Esophagus (tissue), 2 donors: ENCODE measurements at regions not wholly inside any gene's neighbourhood (a gene's known extent, or its start where the extent isn't known, plus 50 kb on each side); places are given as distances from the start of the nearest gene placed in this dataset.

Source experiments
- H3K27ac ChIP-seq, 2 donors: one replicate each; pipeline ENCODE4 v1.5.1; 2013; ENCODE audit warnings: low read depth in 2 of 2, mild to moderate bottlenecking in 2 of 2, inconsistent platforms in 1 of 2, low read length in 1 of 2, moderate library complexity in 1 of 2
- H3K27me3 ChIP-seq, 2 donors: one replicate each; pipeline ENCODE4 v1.6.1; 2013; ENCODE audit warnings: low read length in 2 of 2, control low read depth in 1 of 2, mild to moderate bottlenecking in 1 of 2; ENCODE audit not compliant: insufficient read depth in 2 of 2, control insufficient read depth in 1 of 2
- H3K36me3 ChIP-seq, 2 donors: one replicate each; pipeline ENCODE4 v1.6.1; 2013; ENCODE audit warnings: low read length in 1 of 2; ENCODE audit not compliant: control insufficient read depth in 2 of 2, insufficient read depth in 2 of 2
- H3K4me1 ChIP-seq, 2 donors: one replicate each; pipeline ENCODE4 v1.6.1; 2013; ENCODE audit warnings: low read length in 1 of 2; ENCODE audit not compliant: control insufficient read depth in 2 of 2, insufficient read depth in 2 of 2
- H3K4me3 ChIP-seq, 2 donors: one replicate each; pipeline ENCODE4 v1.5.1; 2013; ENCODE audit warnings: low read length in 2 of 2, mild to moderate bottlenecking in 2 of 2, low read depth in 1 of 2, moderate library complexity in 1 of 2
- H3K9me3 ChIP-seq, 2 donors: one replicate each; pipeline ENCODE4 v1.6.1; 2013; ENCODE audit warnings: mild to moderate bottlenecking in 2 of 2, low read depth in 1 of 2, low read length in 1 of 2, moderate library complexity in 1 of 2; ENCODE audit not compliant: control insufficient read depth in 2 of 2, insufficient read depth in 1 of 2
- WGBS, 2 donors: extraction: QIAGEN DNeasy Blood & Tissue Kit; methylation state at CpG; one replicate each; pipeline ENCODE4 v1.1.7; 2013; 5-methylcytosine and 5-hydroxymethylcytosine counted together
- donor health status: healthy with polysubstance abuse.
- donor health status: Bipolar disorder and iron deficiency.

DNA sequence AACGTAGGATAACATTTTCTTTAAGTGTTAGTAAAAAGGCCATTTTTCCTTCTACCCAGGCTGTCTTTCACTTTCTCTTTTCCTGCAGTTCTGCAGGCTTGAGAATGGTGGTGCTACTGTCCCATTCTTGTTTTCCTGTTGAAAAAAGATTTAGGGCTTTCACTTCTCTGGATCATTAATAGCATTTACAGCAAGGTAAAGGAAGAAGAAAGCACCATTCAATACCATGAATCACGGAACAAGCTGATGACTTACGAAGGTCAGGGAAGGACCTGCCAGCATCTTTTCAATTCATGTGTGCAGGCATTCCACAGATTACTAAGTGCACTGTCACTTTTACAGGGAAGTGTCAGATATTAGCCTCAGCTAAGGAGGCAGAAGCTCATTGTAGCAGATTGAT lies 292.8 kb downstream of the YTHDC2 start:
- H3K27ac ChIP-seq, result no peak overlapping the region
- WGBS, 2 donors, result 12 to 19% methylated on average over 3 of the region's 3 CpGs
- H3K9me3 ChIP-seq, result no peaks in the 10 kb centered on the region
- H3K4me1 ChIP-seq, result no peaks in the 10 kb centered on the region
- no peaks in the 10 kb centered on the region for H3K36me3 ChIP-seq
- no peaks in the 10 kb centered on the region for H3K27me3 ChIP-seq
- H3K4me3 ChIP-seq, result no peak overlapping the region

DNA sequence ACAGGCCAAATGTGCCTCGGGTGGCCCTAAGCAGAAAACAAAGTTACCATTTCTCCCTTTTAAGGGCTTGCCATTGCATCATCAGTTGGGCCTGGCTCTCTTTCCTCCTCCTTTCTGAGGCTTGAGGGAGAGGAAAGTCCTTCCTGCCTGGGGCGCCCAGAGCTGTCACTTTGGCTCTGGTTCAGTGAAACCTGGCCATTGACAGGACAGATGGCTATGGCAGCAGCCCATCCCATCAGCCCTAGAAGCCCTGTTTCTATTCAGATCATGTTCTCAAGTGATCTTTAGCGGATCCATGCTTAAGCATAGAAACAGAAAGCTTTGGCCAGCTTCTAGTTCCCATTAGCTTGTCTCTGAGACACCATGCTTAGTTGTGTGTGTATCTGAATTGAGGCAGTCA lies 293.4 kb downstream of the YTHDC2 start:
- Histone ChIP-seq H3K27me3 (no peaks in the 10 kb centered on the region), H3K4me3 (no peak overlapping the region), H3K9me3 (no peaks in the 10 kb centered on the region), H3K4me1 (no peaks in the 10 kb centered on the region), H3K36me3 (no peaks in the 10 kb centered on the region), H3K27ac (peak overlapping the region in 1 of 2 donors; percentile 8)
- WGBS, 2 donors, result 49 to 56% methylated on average over 3 of the region's 3 CpGs

DNA sequence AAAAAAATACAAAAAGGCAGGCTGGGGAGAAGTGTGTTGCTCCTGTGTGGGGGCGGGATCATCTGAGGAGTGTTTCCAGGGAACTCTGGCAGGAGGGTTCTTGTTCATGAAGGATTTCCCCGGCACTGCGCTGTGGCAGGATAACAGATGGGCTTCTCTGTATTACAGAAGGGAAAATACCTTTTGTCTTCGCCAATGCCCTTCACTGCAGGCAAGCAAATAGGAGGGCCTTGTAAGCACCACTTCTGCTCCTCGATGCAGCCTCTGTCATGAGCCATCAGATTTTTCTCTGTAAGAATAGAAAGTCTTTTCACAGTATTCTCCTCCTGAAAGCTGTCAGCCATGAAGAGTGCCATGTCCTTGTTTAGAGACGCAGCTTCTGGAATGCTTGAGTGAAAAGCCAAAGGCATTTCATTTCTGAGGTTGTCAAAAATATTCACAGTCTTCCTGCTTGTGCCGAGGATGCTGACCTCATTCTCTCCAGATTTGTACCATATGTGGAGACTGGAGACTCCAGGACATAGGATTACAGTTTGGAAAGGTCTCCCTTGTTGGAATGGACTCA lies 294.0 kb downstream of the YTHDC2 start:
- H3K4me1 ChIP-seq, result no peaks in the 10 kb centered on the region
- H3K36me3 ChIP-seq, result no peaks in the 10 kb centered on the region
- H3K9me3 ChIP-seq, result no peaks in the 10 kb centered on the region
- peak overlapping the region in 1 of 2 donors; percentile 29 for H3K27ac ChIP-seq
- no peaks in the 10 kb centered on the region for H3K27me3 ChIP-seq
- WGBS, 2 donors, result 29 to 38% methylated on average over 7 of the region's 7 CpGs
- no peak overlapping the region for H3K4me3 ChIP-seq

DNA sequence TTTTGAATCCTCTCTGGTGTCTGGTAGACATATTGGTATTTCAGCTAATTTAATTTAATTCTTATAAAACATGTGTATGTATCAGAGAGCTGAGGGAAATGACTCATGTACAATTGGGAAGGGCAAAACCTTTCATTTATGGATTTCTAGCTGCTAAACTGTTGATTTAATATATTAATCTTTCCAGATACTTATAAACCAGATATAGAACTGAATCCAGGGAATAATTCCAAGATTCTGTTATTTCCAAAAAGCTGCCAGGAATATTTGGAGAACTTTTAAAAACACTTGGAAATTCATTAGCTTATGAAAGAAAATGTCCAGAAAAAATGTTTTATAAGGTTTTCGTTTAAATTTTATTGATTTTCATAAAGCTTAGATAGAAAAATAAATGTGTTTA lies 295.5 kb downstream of the YTHDC2 start:
- Histone ChIP-seq H3K9me3 (no peaks in the 10 kb centered on the region), H3K4me1 (no peaks in the 10 kb centered on the region), H3K36me3 (no peaks in the 10 kb centered on the region), H3K4me3 (no peak overlapping the region), H3K27ac (no peak overlapping the region), H3K27me3 (no peaks in the 10 kb centered on the region)
- WGBS, 2 donors, result 70 to 74% methylated on average over 1 of the region's 1 CpG

DNA sequence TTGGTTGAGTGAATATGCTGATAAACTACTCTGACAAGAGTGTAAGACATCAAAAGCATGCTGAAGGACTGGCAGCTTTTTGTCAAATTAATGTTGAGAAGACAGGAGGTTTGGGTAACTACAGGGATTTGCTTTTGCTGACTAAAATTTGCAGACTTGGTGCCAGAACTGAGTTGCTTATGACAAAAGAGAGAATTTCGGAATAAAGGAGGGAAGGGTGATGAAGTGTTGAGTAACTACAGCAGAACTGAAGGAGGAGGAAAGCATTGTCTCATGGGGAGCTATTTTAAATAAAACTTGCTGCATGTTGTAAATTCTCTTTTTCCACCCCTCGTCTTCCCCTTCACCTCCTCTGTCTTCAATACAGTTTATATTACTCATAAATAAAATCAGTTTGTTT lies 296.1 kb downstream of the YTHDC2 start:
- Histone ChIP-seq H3K4me3 (no peak overlapping the region), H3K27ac (no peak overlapping the region), H3K27me3 (no peaks in the 10 kb centered on the region), H3K4me1 (no peaks in the 10 kb centered on the region), H3K36me3 (no peaks in the 10 kb centered on the region), H3K9me3 (no peaks in the 10 kb centered on the region)
- 57 to 76% methylated on average over 2 of the region's 2 CpGs for WGBS, 2 donors

DNA sequence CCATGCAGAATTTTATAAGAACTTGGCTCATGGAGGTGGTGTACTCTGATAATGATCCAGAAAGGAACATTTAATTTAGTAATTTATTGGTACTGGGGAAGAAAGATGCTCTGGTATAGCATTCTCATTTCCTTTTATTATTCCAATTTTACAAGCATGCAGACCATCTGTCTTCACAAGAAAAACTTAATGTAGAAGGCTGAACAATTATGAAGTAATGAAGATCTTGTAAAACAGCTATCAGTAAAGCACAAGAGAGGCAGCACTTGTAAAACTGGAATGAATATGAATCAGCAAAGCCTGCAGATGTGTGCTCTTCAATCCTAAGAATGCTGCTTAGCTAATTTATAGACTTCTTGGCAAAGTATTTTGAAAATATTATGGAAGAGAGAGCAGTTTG lies 300.0 kb downstream of the YTHDC2 start:
- H3K27me3 ChIP-seq, result no peaks in the 10 kb centered on the region
- H3K36me3 ChIP-seq, result no peaks in the 10 kb centered on the region
- H3K9me3 ChIP-seq, result no peaks in the 10 kb centered on the region
- H3K27ac ChIP-seq, result no peak overlapping the region
- no peaks in the 10 kb centered on the region for H3K4me1 ChIP-seq
- H3K4me3 ChIP-seq, result no peak overlapping the region

DNA sequence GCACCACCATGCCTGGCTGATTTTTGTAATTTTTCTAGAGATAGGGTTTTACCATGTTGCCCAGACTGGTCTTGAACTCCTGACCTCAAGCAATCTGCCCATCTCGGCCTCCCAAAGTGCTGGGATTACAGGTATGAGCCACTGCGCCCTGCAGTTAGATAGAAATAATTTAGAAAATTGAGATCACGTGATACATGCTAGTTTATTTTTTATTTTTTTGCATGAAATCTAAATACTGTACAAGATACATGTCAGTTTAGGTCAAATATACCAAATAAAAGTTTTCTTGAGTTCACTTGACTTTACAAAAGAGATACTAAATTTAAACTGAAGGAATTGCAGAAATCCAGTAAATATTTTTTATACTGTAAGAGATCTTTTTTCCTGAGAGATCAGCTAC lies 304.2 kb downstream of the YTHDC2 start:
- no peaks in the 10 kb centered on the region for H3K4me1 ChIP-seq
- no peaks in the 10 kb centered on the region for H3K36me3 ChIP-seq
- 75% methylated on average over 3 of the region's 3 CpGs for WGBS, 2 donors
- H3K4me3 ChIP-seq, result no peak overlapping the region
- no peaks in the 10 kb centered on the region for H3K27me3 ChIP-seq
- H3K9me3 ChIP-seq, result no peaks in the 10 kb centered on the region
- H3K27ac ChIP-seq, result no peak overlapping the region

DNA sequence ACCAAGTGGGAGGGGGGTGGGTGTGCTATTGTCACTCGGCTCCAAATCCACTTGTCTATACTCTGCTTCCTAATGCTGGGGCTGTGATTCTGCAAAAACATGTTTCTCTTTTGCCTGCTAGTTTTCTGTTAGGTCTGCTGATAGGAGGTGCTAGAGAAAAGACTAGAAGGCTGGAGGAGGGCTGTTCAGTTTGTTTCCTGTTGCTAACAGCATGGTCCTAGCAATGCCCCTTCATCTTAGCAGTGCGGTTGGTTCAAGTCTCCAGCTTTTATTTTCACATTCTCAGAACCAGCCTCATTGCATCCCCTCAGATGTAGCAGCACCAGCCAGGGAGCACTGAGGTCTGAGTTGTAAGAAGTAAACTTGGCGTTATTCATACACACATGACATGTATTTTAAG lies 310.2 kb downstream of the YTHDC2 start:
- 49 to 53% methylated on average over 3 of the region's 3 CpGs for WGBS, 2 donors
- no peak overlapping the region for H3K4me3 ChIP-seq
- H3K4me1 ChIP-seq, result no peaks in the 10 kb centered on the region
- no peak overlapping the region for H3K27ac ChIP-seq
- H3K27me3 ChIP-seq, result no peaks in the 10 kb centered on the region
- no peaks in the 10 kb centered on the region for H3K36me3 ChIP-seq
- H3K9me3 ChIP-seq, result no peaks in the 10 kb centered on the region

DNA sequence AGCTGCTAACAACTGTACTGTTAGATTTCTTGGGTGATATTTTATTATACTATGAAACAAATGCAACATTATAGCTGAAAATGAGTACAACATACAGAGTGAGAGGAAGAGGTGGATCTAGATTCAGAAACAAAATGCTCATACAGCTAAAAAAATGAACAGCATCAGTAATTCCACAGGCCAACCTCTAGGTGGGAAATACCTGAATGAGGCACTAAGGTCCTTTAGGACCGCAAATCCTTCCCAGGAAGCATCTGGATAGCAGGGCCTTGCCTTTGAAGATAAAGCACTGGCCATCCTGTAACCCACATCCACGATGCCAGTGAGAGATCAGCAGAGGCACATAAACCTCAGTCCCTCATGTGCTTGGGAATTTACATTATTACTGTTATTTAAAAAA lies 310.8 kb downstream of the YTHDC2 start:
- H3K9me3 ChIP-seq, result no peaks in the 10 kb centered on the region
- H3K4me1 ChIP-seq, result no peaks in the 10 kb centered on the region
- no peaks in the 10 kb centered on the region for H3K36me3 ChIP-seq
- 56 to 66% methylated on average over 2 of the region's 2 CpGs for WGBS, 2 donors
- H3K4me3 ChIP-seq, result no peak overlapping the region
- no peak overlapping the region for H3K27ac ChIP-seq
- no peaks in the 10 kb centered on the region for H3K27me3 ChIP-seq

DNA sequence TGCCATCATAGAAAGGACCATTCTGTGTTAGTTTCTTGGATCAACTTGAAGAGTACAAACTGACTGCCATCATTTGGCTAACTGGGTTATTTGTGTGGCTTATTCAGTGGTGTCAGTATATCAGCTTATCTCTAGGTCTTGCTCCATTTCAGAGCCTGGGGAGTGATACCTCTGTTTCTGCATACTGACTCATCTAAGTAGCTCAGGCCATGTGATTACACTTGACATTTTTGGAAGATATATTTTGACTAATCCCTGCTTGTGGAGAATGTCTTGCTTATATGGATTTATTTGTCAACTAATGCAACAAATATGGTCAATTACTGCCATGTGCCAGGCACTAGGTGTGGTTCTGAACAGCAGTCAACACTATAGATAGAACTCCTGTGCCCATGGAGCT lies 311.7 kb downstream of the YTHDC2 start:
- Histone ChIP-seq H3K4me1 (no peaks in the 10 kb centered on the region), H3K27me3 (no peaks in the 10 kb centered on the region), H3K9me3 (no peaks in the 10 kb centered on the region), H3K4me3 (no peak overlapping the region), H3K27ac (no peak overlapping the region), H3K36me3 (no peaks in the 10 kb centered on the region)
